Epidermal melanocyte (primary cell): ENCODE measurements at regions not wholly inside any gene's neighbourhood (a gene's known extent, or its start where the extent isn't known, plus 50 kb on each side); places are given as distances from the start of the nearest gene placed in this dataset.

Source experiments
- DNase-seq: peaks from one replicate; pipeline ENCODE4 v3.0.0; 2011; ENCODE audit warnings: low spot score; ENCODE audit not compliant: insufficient read length

DNA sequence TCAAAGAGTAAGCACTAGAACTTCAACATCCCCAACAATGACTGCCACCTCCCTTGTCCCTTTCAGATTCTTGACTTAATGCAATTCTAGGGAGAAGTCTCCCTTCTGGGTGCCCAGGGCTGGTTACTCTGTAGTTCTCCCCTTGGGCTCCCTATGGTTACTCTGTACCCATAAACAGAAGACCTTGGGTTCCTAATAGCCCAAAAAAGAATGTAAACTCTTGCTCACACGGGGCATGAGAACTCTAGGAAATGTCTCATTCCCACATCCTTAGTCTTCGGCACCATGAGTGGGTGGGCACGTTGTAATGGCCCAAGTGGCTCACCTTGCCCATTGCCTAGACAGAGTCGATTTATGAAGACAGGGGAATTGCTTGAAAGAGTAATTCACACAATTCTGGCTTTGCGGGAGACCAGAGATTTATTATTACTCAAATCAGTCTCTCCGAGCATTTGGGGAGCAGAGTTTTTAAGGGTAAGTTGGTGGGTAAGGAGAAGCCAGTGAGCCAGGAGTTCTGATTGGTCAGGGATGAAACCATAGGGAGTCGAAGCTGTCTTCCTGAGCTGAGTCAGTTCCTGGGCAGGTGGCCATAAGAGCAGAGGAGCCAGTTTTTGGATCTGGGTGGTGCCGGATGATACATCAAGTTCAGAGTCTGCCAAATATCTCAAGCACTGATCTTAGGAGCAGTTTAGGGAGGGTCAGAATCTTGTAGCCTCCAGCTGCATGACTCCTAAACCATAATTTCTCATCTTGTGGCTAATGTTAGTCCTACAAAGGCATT is 61.2 kb upstream of the SIRPG start:
- no peak for DNase-seq

DNA sequence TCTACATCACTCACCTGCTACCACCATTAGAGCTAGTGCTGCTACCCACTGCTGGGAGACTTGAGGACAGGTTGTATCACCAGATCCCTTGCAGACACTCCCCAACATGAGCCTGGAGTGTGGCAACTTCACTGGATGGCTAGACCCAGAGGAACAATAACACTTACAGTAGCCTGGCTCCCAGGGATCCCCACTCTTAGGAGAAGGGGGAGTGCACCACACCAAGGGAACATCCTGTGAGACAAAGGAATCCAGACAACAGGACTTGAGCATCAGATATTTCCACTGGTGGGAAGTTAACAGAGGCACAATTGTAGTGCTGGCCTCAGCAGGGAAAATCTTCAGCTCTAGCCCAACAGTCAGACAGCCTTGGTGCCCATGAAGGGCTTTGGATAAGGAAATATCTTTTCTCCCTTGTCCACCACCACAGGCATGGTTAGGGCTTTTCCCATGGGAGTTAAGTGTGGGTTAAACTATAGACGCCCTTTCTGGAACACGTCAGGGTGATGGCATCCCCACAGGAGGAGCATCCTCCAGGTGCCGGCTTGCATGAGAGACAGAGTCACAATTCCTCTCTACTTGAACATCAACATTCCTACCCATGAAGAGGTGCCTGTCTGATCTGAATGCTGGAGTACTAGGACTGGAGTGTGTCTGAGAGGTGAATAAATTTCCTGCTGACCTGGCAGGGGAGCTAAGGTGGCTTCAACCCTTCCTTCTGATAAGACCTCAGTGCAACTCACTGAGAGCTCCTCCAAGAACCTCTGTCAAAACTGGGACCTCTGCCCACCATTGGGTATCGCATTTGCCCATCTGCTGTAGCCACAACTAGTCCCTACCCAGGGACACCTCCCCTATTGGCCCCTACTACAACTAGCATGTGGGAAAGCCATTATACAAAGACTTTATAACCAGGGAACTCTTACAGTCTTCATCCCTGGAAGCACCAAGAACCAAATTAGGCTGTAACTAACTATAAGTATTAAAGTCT is 55.4 kb upstream of the SIRPG start:
- DNase-seq = no peak

DNA sequence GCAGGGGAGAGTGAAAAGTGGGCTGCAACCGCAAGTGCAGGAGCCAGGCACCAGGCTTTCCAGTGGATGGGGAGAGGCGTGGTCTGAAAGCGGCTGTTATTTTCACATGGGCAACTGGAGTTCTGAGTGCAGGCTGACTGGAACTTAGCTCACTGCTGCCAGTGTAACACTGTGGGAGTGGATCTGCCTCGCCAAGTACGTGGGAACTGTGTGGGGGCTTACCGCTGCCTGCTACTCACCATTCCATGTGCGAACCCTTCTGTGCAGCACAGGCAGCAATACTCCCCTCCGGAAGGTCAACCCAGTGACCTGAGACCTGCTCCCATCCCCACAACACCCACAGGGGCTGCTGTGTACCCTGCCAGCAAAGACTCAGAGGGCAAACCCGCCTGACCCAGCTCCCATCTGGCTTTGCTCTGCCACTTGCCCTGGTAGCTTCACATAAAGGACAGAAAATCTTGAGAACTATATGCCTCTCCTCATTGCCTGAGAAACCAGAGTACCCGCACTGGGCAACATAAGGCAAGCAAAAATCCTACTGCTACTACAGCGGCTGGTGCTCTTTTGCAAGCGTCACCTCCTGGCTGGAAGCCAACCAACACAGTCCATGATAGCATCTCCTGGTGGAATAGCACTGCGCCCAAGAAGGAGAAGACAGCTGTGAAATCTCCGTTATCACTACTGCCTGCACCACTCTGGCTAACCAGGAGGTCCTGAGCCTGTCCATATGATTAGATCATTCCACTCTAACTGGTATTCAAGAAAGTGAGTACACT is 54.4 kb upstream of the SIRPG start:
- no peak for DNase-seq

DNA sequence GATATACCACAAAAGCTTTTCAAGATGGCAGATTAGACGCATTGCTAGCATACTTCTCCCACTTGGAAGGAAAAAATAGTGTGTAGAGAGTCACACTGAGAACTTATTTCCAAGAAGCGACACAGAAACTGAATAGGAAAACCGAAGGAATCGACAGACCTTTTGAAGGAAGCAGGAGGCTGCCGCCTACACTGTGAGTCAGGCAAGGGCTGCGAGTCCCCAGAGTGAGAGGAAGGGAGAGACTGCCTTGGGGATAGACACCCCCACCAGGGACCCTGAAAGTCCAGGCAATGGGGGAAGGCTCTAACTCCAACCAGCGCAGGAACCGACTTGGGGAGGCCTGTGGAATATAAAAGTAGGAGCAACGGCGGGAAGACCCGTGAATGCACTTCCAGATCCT is 53.7 kb upstream of the SIRPG start:
- DNase-seq = no peak

DNA sequence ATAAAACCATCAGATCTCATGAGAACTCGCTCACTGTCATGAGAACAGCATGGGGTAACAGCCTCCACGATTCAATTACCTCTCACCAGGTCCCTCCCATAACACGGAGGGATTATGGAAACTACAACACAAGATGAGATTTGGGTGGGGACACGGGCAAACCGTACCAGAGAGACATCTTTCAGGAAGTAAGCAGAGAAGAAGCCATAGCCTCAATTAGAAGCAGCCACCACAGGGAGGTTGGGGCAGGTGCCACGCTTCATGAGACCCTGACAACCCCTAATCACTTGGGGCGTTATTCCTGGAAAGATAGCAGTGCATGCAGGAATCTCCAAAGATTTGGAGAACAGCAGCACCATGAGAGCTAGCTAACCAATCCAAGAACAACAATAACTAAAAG is 52.9 kb upstream of the SIRPG start:
- no peak for DNase-seq

DNA sequence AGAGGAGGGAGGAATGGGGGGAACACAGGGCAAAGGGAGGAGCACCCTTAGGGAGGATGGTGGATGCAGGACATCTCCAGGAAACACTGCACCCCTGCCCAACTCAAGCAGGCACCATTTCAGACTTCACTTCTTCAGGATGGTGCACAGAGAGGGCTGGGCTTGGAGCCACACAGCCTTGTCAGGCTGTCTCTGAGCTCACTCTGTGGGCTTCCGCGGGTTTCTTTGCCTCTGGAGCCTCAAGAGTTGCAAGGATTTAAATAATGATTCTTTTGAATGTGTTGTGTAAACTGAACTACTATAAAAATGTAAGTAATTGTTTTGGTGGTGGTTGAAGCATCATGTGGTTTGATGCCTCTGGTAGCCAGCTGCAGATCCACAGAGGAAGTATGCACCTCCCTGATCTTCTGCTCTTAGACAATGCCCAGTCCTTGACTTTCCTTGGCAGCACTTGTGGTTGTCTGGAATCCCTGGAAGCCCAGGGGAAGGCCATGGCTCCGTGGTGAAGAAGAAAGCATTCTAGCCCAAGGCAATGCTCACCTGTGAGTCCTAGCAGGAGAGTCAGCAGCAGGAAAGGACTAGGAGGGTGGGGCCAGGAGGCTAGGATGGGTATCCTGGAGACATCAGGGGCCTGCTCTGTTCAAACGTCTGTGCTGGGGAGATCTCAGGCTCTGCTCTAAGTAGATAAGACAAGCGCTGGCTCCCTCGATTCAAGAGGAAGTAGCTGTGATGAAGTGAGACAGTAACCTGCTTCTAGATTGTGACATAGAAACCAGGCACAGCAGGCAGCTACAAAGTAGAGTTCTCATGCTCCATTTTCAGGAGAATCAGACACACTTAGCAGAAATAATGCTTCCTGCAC is 50.2 kb upstream of the SIRPG start:
- no peak for DNase-seq
